ENCODE measurements at regions not wholly inside any gene's neighbourhood (a gene's known extent, or its start where the extent isn't known, plus 50 kb on each side); places are given as distances from the start of the nearest gene placed in this dataset.
"Not testable (repeated sequence)": the region's sequence is repeated elsewhere in the genome, so short reads cannot be mapped to it uniquely, and the experiment has no call there.

GRCh38 chr14:30456296-30456695, 102.7 kb upstream of the G2E3 start:
- DNase-seq: no peak

- no peak for DNase-seq
These were observed 96.6 kb upstream of the G2E3 start for GRCh38 chr14:30462358-30462757.

- no peak for DNase-seq
These were observed 94.5 kb upstream of the G2E3 start for GRCh38 chr14:30464481-30464880.

GRCh38 chr14:30468354-30468753, 90.6 kb upstream of the G2E3 start:
- no peak for DNase-seq

GRCh38 chr14:30471980-30472379, 87.0 kb upstream of the G2E3 start:
- DNase-seq: no peak

GRCh38 chr14:30473846-30474696, 84.9 kb upstream of the G2E3 start:
- not testable (repeated sequence) for DNase-seq

GRCh38 chr14:30482276-30482675, 76.7 kb upstream of the G2E3 start:
- DNase-seq: no peak

GRCh38 chr14:30484201-30484600, 74.8 kb upstream of the G2E3 start:
- no peak for DNase-seq

- DNase-seq: no peak
These were observed 74.0 kb upstream of the G2E3 start for GRCh38 chr14:30484976-30485375.

- no peak for DNase-seq
These were observed 62.1 kb upstream of the G2E3 start for GRCh38 chr14:30496852-30497251.

- DNase-seq: no peak
These were observed 59.6 kb upstream of the G2E3 start for GRCh38 chr14:30499358-30499757.

- DNase-seq: peak; percentile 41
These were observed 58.7 kb upstream of the G2E3 start for GRCh38 chr14:30500222-30500621.

- no peak for DNase-seq
These were observed 51.7 kb upstream of the G2E3 start for GRCh38 chr14:30507209-30507608.
